ENCODE measurements at regions not wholly inside any gene's neighbourhood (a gene's known extent, or its start where the extent isn't known, plus 50 kb on each side); places are given as distances from the start of the nearest gene placed in this dataset.

DNA sequence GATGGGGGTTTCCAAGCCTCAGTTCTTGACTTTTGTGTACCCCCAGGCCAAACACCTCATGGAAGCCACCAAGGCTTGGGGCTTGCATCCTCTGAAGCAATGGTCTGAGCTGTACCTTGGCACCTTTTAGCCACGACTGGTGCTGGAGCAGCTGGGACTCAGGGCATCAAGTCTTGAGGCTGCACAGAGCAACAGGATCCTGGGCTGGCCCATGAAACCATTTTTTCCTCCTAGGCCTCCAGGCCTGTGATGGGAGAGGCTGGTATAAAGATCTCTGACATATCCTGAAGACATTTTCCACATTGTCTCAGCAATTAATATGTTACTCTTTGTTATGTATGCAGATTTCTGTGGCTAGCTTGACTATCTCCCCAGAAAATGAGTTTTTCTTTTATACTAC is 269.1 kb upstream of the TBX18 start:
- Histone ChIP-seq H3K27ac (ENCODE audit: low read length) (no peak overlapping the region), H3K9ac (ENCODE audit: low read depth, low read length) (no peak overlapping the region), H3K4me3 (ENCODE audit: low read length) (no peak overlapping the region), H3K4me1 (ENCODE audit: insufficient read depth, low read length) (no peaks in the 10 kb centered on the region), H3K27me3 (ENCODE audit: insufficient read depth, low read length) (no peaks in the 10 kb centered on the region), H3K36me3 (ENCODE audit: insufficient read depth, low read depth, low read length) (no peaks in the 10 kb centered on the region), H3K9me3 (ENCODE audit: insufficient read depth, low read depth, low read length) (peaks cover 50% of the 10 kb centered on the region)

DNA sequence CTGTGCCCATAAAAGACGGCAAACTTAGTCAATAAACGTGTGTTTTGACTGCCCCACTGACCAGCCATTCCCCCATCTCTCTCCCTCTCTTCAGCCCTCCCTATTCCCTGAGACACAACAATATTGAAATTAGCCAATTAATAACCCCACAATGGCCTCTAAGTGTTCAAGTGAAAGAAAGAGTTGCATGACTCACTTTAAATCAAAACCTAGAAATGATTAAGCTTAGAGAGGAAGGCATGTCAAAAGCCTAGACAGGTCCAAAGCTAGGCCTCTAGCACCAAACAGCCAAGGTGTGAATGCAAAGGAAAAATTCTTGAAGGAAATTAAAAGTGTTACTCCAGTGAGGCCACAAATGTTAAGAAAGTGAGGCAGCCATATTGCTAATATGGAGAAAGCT is 261.6 kb upstream of the TBX18 start:
- Histone ChIP-seq H3K4me1 (ENCODE audit: insufficient read depth, low read length) (peaks cover 5% of the 10 kb centered on the region; the same call in 1 of the 2 replicates), H3K27me3 (ENCODE audit: insufficient read depth, low read length) (no peaks in the 10 kb centered on the region), H3K27ac (ENCODE audit: low read length) (no peak overlapping the region), H3K9ac (ENCODE audit: low read depth, low read length) (no peak overlapping the region), H3K36me3 (ENCODE audit: insufficient read depth, low read depth, low read length) (no peaks in the 10 kb centered on the region), H3K4me3 (ENCODE audit: low read length) (no peak overlapping the region), H3K9me3 (ENCODE audit: insufficient read depth, low read depth, low read length) (peaks cover 1% of the 10 kb centered on the region; the same call in 1 of the 2 replicates)

GRCh38 chr6:85023721-85024120 is 259.3 kb upstream of the TBX18 start:
- Histone ChIP-seq H3K4me3 (ENCODE audit: low read length) (no peak overlapping the region), H3K36me3 (ENCODE audit: insufficient read depth, low read depth, low read length) (no peaks in the 10 kb centered on the region), H3K27ac (ENCODE audit: low read length) (no peak overlapping the region), H3K9ac (ENCODE audit: low read depth, low read length) (no peak overlapping the region), H3K9me3 (ENCODE audit: insufficient read depth, low read depth, low read length) (no peaks in the 10 kb centered on the region), H3K27me3 (ENCODE audit: insufficient read depth, low read length) (no peaks in the 10 kb centered on the region), H3K4me1 (ENCODE audit: insufficient read depth, low read length) (peaks cover 5% of the 10 kb centered on the region; the same call in 1 of the 2 replicates)

DNA sequence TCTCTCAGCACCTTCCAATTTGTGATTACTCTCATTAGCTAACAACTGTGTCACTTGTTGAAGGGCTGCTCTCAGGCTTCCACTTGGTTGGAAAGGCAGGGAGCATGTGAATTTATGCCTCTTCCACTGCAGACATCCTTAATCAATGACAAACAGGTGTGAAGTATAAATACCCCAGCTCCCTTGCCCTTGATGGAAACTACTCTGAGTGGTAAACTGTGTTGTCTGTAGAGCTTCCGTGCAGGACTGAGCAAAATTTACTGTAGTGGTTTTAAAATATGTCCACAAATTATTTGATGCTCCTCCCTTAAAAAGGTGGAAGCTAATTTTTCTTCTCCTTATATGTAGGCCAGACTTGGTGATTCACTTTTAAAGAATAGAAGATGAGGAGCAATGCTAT is 253.0 kb upstream of the TBX18 start:
- no peak overlapping the region for H3K4me3 ChIP-seq (ENCODE audit: low read length)
- H3K9ac ChIP-seq (ENCODE audit: low read depth, low read length), result no peak overlapping the region
- H3K9me3 ChIP-seq (ENCODE audit: insufficient read depth, low read depth, low read length), result no peaks in the 10 kb centered on the region
- H3K36me3 ChIP-seq (ENCODE audit: insufficient read depth, low read depth, low read length), result no peaks in the 10 kb centered on the region
- no peaks in the 10 kb centered on the region for H3K27me3 ChIP-seq (ENCODE audit: insufficient read depth, low read length)
- no peak overlapping the region for H3K27ac ChIP-seq (ENCODE audit: low read length)
- H3K4me1 ChIP-seq (ENCODE audit: insufficient read depth, low read length), result peaks cover 2% of the 10 kb centered on the region; the same call in 1 of the 2 replicates

GRCh38 chr6:85016726-85017125 is 252.3 kb upstream of the TBX18 start:
- Histone ChIP-seq H3K36me3 (ENCODE audit: insufficient read depth, low read depth, low read length) (no peaks in the 10 kb centered on the region), H3K9me3 (ENCODE audit: insufficient read depth, low read depth, low read length) (no peaks in the 10 kb centered on the region), H3K27me3 (ENCODE audit: insufficient read depth, low read length) (no peaks in the 10 kb centered on the region), H3K27ac (ENCODE audit: low read length) (no peak overlapping the region), H3K4me3 (ENCODE audit: low read length) (no peak overlapping the region), H3K9ac (ENCODE audit: low read depth, low read length) (no peak overlapping the region), H3K4me1 (ENCODE audit: insufficient read depth, low read length) (peaks cover 2% of the 10 kb centered on the region; the same call in 1 of the 2 replicates)

GRCh38 chr6:85015396-85015990 is 251.1 kb upstream of the TBX18 start:
- no peak overlapping the region for H3K4me3 ChIP-seq (ENCODE audit: low read length)
- no peaks in the 10 kb centered on the region for H3K27me3 ChIP-seq (ENCODE audit: insufficient read depth, low read length)
- H3K27ac ChIP-seq (ENCODE audit: low read length), result no peak overlapping the region
- peaks cover 2% of the 10 kb centered on the region; the same call in 1 of the 2 replicates for H3K4me1 ChIP-seq (ENCODE audit: insufficient read depth, low read length)
- no peaks in the 10 kb centered on the region for H3K36me3 ChIP-seq (ENCODE audit: insufficient read depth, low read depth, low read length)
- no peaks in the 10 kb centered on the region for H3K9me3 ChIP-seq (ENCODE audit: insufficient read depth, low read depth, low read length)
- H3K9ac ChIP-seq (ENCODE audit: low read depth, low read length), result no peak overlapping the region

DNA sequence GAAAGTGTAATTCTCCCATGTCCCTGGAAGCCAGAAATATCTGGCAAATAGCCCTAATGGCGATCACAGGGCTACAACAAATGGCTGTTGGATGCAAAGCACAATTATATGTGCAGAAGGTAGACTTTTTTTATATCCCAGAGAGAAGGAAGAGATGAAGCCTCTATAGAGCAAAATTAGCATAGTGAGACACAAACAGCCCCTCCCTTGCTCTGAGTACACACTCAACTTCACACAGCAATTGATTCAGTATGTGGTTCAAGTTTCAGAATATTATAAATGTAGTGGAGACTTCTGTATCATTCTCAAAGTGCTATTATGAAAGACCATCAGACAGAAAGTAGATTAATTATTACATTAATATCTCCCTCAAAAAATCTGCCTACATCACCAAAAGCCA is 246.5 kb upstream of the TBX18 start:
- Histone ChIP-seq H3K9me3 (ENCODE audit: insufficient read depth, low read depth, low read length) (no peaks in the 10 kb centered on the region), H3K4me1 (ENCODE audit: insufficient read depth, low read length) (peaks cover 21% of the 10 kb centered on the region; the same call in 1 of the 2 replicates), H3K36me3 (ENCODE audit: insufficient read depth, low read depth, low read length) (no peaks in the 10 kb centered on the region), H3K9ac (ENCODE audit: low read depth, low read length) (no peak overlapping the region), H3K27me3 (ENCODE audit: insufficient read depth, low read length) (no peaks in the 10 kb centered on the region), H3K27ac (ENCODE audit: low read length) (no peak overlapping the region), H3K4me3 (ENCODE audit: low read length) (no peak overlapping the region)

- no peak overlapping the region for H3K4me3 ChIP-seq (ENCODE audit: low read length)
- no peak overlapping the region for H3K9ac ChIP-seq (ENCODE audit: low read depth, low read length)
- H3K36me3 ChIP-seq (ENCODE audit: insufficient read depth, low read depth, low read length), result no peaks in the 10 kb centered on the region
- no peaks in the 10 kb centered on the region for H3K27me3 ChIP-seq (ENCODE audit: insufficient read depth, low read length)
- no peaks in the 10 kb centered on the region for H3K9me3 ChIP-seq (ENCODE audit: insufficient read depth, low read depth, low read length)
- peak overlapping the region; percentile 13 for H3K27ac ChIP-seq (ENCODE audit: low read length)
- peaks cover 27% of the 10 kb centered on the region for H3K4me1 ChIP-seq (ENCODE audit: insufficient read depth, low read length)
Measured at GRCh38 chr6:85008296-85009009, 244.1 kb upstream of the TBX18 start.

- no peaks in the 10 kb centered on the region for H3K27me3 ChIP-seq (ENCODE audit: insufficient read depth, low read length)
- no peaks in the 10 kb centered on the region for H3K36me3 ChIP-seq (ENCODE audit: insufficient read depth, low read depth, low read length)
- peaks cover 27% of the 10 kb centered on the region for H3K4me1 ChIP-seq (ENCODE audit: insufficient read depth, low read length)
- H3K27ac ChIP-seq (ENCODE audit: low read length), result no peak overlapping the region
- peak overlapping the region; percentile 20 for H3K4me3 ChIP-seq (ENCODE audit: low read length)
- H3K9ac ChIP-seq (ENCODE audit: low read depth, low read length), result peak overlapping the region; percentile 31; the same call in 1 of the 2 replicates
- H3K9me3 ChIP-seq (ENCODE audit: insufficient read depth, low read depth, low read length), result no peaks in the 10 kb centered on the region
Measured at GRCh38 chr6:85006362-85006761, 242.0 kb upstream of the TBX18 start.

GRCh38 chr6:85005494-85005893 is 241.1 kb upstream of the TBX18 start:
- peaks cover 27% of the 10 kb centered on the region for H3K4me1 ChIP-seq (ENCODE audit: insufficient read depth, low read length)
- no peaks in the 10 kb centered on the region for H3K36me3 ChIP-seq (ENCODE audit: insufficient read depth, low read depth, low read length)
- no peak overlapping the region for H3K4me3 ChIP-seq (ENCODE audit: low read length)
- peak overlapping the region; percentile 31; the same call in 1 of the 2 replicates for H3K9ac ChIP-seq (ENCODE audit: low read depth, low read length)
- no peaks in the 10 kb centered on the region for H3K9me3 ChIP-seq (ENCODE audit: insufficient read depth, low read depth, low read length)
- H3K27ac ChIP-seq (ENCODE audit: low read length), result peak overlapping the region; percentile 31
- H3K27me3 ChIP-seq (ENCODE audit: insufficient read depth, low read length), result no peaks in the 10 kb centered on the region

DNA sequence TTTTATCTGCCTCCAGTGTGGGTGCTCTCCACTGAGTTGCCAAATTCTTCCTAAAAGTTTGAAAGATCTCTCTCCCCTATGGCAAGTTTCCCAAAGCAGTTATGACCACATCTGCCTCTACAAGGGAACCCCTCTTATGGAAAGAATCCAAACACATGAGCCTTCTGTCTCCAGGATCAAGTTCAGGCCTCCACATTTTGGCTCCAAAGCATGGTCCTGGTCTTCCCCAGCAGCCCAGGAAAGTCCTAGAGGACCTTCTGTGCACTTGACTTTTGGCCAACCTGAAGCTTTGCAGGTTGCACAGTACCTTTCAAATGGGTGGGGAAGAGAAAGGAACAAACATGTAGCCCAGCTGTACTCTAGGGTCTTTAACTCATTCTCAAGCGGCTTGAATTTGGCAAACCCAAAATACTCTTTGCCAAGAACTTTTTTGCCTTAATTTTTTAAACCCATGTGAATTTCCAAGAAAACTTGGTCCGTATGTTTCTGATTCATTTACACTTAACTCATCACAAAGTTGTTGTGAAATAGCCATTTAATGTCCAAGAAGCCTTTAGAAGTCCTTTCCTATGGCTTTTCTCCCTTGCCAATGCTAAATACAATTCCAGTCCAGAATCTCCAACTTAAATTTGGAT is 240.1 kb upstream of the TBX18 start:
- H3K27ac ChIP-seq (ENCODE audit: low read length), result no peak overlapping the region
- no peaks in the 10 kb centered on the region for H3K27me3 ChIP-seq (ENCODE audit: insufficient read depth, low read length)
- peaks cover 27% of the 10 kb centered on the region for H3K4me1 ChIP-seq (ENCODE audit: insufficient read depth, low read length)
- no peaks in the 10 kb centered on the region for H3K36me3 ChIP-seq (ENCODE audit: insufficient read depth, low read depth, low read length)
- no peak overlapping the region for H3K4me3 ChIP-seq (ENCODE audit: low read length)
- no peaks in the 10 kb centered on the region for H3K9me3 ChIP-seq (ENCODE audit: insufficient read depth, low read depth, low read length)
- no peak overlapping the region for H3K9ac ChIP-seq (ENCODE audit: low read depth, low read length)

DNA sequence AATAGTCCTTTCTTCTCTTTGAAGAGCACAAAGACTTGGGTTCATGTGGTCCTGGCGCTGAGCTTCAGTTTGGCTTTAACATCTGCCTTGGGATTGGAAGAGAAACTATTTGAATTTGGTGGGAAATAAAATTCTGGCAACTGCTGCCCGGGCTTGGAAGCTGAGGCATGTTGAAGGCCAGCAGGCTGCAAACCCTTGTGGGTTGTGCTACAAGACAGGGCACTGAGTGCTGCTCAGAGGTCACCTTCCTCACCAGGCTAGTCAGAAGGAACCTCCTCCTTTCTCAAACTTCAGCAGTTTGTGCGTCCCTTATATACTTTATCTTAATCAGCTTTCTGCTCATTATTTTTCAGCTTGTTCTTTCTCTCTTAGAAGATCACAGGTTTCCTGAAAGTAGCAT is 238.4 kb upstream of the TBX18 start:
- Histone ChIP-seq H3K27ac (ENCODE audit: low read length) (no peak overlapping the region), H3K4me3 (ENCODE audit: low read length) (no peak overlapping the region), H3K27me3 (ENCODE audit: insufficient read depth, low read length) (no peaks in the 10 kb centered on the region), H3K36me3 (ENCODE audit: insufficient read depth, low read depth, low read length) (no peaks in the 10 kb centered on the region), H3K4me1 (ENCODE audit: insufficient read depth, low read length) (peaks cover 26% of the 10 kb centered on the region), H3K9ac (ENCODE audit: low read depth, low read length) (no peak overlapping the region), H3K9me3 (ENCODE audit: insufficient read depth, low read depth, low read length) (no peaks in the 10 kb centered on the region)

Measured in iPS-20b (cell line).